ENCODE measurements at regions not wholly inside any gene's neighbourhood (a gene's known extent, or its start where the extent isn't known, plus 50 kb on each side); places are given as distances from the start of the nearest gene placed in this dataset.

DNA sequence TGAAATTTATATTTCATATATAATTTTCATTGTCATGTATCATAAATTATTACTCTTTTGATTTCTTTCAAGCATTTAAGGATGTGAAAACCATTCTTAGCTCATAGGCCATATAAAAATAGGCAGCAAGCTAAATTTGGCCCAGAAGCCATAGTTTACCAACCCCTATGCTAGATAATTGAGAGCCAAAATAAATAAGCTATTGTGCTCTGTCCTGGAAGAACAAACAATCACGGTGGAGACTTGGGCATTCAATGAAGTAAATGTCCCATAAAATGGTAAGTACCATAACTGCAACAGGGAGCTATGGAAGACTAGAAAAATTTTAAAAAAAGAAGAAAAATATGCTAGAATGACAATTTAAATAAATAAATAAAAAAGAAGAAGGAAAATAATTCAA lies 60.9 kb upstream of the PACRGL start:
- H3K9me3 Mint-ChIP-seq = no peaks in the 10 kb centered on the region
- DNase-seq (no peak), ATAC-seq (no peak)
- H3K27ac Mint-ChIP-seq = no peak overlapping the region
- POLR2A ChIA-PET = no interaction called here
- no peaks in the 10 kb centered on the region for H3K4me1 Mint-ChIP-seq (ENCODE audit: low read depth)
- no peaks in the 10 kb centered on the region for H3K27me3 Mint-ChIP-seq
- CTCF ChIA-PET = no interaction called here
- TF ChIP-seq, protein P1, sequence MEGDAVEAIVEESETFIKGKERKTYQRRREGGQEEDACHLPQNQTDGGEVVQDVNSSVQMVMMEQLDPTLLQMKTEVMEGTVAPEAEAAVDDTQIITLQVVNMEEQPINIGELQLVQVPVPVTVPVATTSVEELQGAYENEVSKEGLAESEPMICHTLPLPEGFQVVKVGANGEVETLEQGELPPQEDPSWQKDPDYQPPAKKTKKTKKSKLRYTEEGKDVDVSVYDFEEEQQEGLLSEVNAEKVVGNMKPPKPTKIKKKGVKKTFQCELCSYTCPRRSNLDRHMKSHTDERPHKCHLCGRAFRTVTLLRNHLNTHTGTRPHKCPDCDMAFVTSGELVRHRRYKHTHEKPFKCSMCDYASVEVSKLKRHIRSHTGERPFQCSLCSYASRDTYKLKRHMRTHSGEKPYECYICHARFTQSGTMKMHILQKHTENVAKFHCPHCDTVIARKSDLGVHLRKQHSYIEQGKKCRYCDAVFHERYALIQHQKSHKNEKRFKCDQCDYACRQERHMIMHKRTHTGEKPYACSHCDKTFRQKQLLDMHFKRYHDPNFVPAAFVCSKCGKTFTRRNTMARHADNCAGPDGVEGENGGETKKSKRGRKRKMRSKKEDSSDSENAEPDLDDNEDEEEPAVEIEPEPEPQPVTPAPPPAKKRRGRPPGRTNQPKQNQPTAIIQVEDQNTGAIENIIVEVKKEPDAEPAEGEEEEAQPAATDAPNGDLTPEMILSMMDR (IDR thresholded peaks at IDR 0.05) = no peak
- no peaks in the 10 kb centered on the region for H3K36me3 Mint-ChIP-seq (ENCODE audit: low read depth)
- H3K4me3 Mint-ChIP-seq = no peak overlapping the region
- intact Hi-C loops (cut with micrococcal nuclease) = no loop called here

DNA sequence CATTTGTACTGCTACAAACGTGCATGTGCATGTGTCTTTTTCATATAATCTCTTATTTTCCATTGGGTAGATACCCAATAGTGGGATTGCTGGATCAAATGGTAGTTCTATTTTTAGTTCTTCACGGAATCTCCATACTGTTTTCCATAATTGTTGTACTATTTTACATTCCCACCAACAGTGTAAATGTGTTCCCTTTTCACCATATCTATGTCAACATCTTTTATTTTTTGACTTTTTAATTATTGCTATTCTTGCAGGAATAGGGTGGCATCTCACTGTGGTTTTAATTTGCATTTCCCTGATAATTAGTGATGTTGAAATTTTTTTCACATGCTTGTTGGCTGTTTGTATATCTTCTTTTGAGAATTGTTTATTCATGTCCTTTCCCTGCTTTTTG lies 59.3 kb upstream of the PACRGL start:
- H3K27me3 Mint-ChIP-seq = no peaks in the 10 kb centered on the region
- H3K9me3 Mint-ChIP-seq = no peaks in the 10 kb centered on the region
- no peak for ATAC-seq
- TF ChIP-seq, protein P1 (IDR thresholded peaks at IDR 0.05) = no peak
- no peaks in the 10 kb centered on the region for H3K36me3 Mint-ChIP-seq (ENCODE audit: low read depth)
- no peaks in the 10 kb centered on the region for H3K4me1 Mint-ChIP-seq (ENCODE audit: low read depth)
- intact Hi-C loops (cut with micrococcal nuclease) = no loop called here
- no peak overlapping the region for H3K27ac Mint-ChIP-seq
- CTCF ChIA-PET = no interaction called here
- no peak for DNase-seq
- H3K4me3 Mint-ChIP-seq = no peak overlapping the region
- POLR2A ChIA-PET = no interaction called here

DNA sequence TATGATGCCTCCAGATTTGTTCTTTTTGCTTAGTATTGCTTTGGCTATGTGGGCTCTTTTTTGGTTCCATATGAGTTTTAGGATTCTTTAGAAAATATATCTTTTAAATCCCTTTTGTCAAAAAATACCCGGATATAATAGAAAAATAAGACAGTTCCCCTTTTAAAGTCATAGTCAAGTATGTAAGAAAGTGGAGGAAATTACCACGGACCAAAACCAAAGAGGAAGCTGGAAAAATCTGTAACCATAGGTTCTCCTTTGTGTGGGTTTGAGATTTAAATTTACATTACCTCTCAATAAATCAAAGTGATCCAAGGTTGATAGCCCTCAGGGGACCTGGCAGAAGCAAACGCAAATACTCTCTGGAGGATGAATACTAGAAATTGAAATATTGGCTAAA lies 58.3 kb upstream of the PACRGL start:
- TF ChIP-seq, protein P1 (IDR thresholded peaks at IDR 0.05) = no peak
- H3K4me1 Mint-ChIP-seq (ENCODE audit: low read depth) = no peaks in the 10 kb centered on the region
- POLR2A ChIA-PET = no interaction called here
- intact Hi-C loops (cut with micrococcal nuclease) = no loop called here
- CTCF ChIA-PET = no interaction called here
- ATAC-seq = no peak
- no peaks in the 10 kb centered on the region for H3K9me3 Mint-ChIP-seq
- DNase-seq = no peak
- no peaks in the 10 kb centered on the region for H3K36me3 Mint-ChIP-seq (ENCODE audit: low read depth)
- no peak overlapping the region for H3K27ac Mint-ChIP-seq
- H3K27me3 Mint-ChIP-seq = no peaks in the 10 kb centered on the region
- no peak overlapping the region for H3K4me3 Mint-ChIP-seq

DNA sequence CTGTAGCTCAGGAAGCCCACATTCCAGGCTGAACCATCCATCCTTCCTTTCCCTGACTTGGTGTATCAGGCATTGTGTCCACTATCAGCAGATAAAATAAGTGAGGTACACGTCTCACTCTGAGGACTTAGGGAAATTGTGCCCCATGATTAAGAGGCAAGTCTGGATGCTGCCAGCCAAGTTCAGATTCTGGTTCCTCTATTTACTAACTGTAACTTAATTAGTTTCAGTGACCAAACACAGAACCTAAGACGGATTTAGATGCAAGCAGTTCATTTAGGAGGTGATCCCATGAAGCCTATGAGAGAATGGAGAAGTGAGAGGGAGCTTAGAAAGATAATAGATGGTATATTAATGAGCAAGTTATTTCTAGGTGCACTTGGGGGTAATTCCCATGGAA lies 56.6 kb upstream of the PACRGL start:
- H3K36me3 Mint-ChIP-seq (ENCODE audit: low read depth) = no peaks in the 10 kb centered on the region
- no peak for DNase-seq
- TF ChIP-seq, protein P1 (IDR thresholded peaks at IDR 0.05) = no peak
- intact Hi-C loops (cut with micrococcal nuclease) = no loop called here
- H3K9me3 Mint-ChIP-seq = no peaks in the 10 kb centered on the region
- no peaks in the 10 kb centered on the region for H3K4me1 Mint-ChIP-seq (ENCODE audit: low read depth)
- ChIA-PET CTCF (no interaction called here), POLR2A (no interaction called here)
- H3K27ac Mint-ChIP-seq = no peak overlapping the region
- ATAC-seq = no peak
- no peak overlapping the region for H3K4me3 Mint-ChIP-seq
- H3K27me3 Mint-ChIP-seq = no peaks in the 10 kb centered on the region

DNA sequence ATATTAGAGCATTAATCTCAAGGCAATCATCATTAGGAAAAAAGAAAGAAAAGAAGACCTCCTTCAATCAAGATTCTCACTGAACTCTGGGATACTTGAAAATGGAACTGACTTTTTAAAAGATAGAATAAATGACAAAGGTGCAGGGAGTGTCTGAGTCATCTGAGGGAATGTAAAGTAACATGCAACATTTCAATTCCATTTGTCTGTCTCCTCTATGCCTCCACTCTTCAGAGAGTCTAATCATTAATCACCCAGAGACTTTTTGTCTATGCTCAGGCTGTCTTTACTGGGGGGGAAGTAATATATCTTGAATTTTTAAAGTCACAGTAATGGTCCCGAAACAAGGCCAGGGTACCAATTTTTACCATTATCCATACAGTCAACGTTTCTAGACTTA lies 55.0 kb upstream of the PACRGL start:
- ChIA-PET POLR2A (no interaction called here), CTCF (no interaction called here)
- DNase-seq (no peak), ATAC-seq (no peak)
- no peak overlapping the region for H3K4me3 Mint-ChIP-seq
- no peaks in the 10 kb centered on the region for H3K9me3 Mint-ChIP-seq
- TF ChIP-seq, protein P1 (IDR thresholded peaks at IDR 0.05) = no peak
- peaks cover 2% of the 10 kb centered on the region for H3K27me3 Mint-ChIP-seq
- no peaks in the 10 kb centered on the region for H3K36me3 Mint-ChIP-seq (ENCODE audit: low read depth)
- no peak overlapping the region for H3K27ac Mint-ChIP-seq
- intact Hi-C loops (cut with micrococcal nuclease) = no loop called here
- no peaks in the 10 kb centered on the region for H3K4me1 Mint-ChIP-seq (ENCODE audit: low read depth)
